KOPT-K1 (cell line): ENCODE measurements at regions not wholly inside any gene's neighbourhood (a gene's known extent, or its start where the extent isn't known, plus 50 kb on each side); places are given as distances from the start of the nearest gene placed in this dataset.

Experiments used
- H3K27ac ChIP-seq: fragments of 200-600 bp; sonication (generic); 2 replicates; pipeline ENCODE4 v1.5.1; 2016; ENCODE audit warnings: antibody characterized with exemption, mild to moderate bottlenecking, low read depth, low read length; ENCODE audit not compliant: poor library complexity, severe bottlenecking
- H3K36me3 ChIP-seq: fragments of 200-600 bp; sonication (generic); 2 replicates; pipeline ENCODE4 v1.5.1; 2017; ENCODE audit warnings: antibody characterized with exemption, mild to moderate bottlenecking, low read length, moderate library complexity; ENCODE audit not compliant: insufficient read depth
- H3K9me3 ChIP-seq: fragments of 200-600 bp; sonication (generic); 2 replicates; pipeline ENCODE4 v1.5.1; 2017; ENCODE audit warnings: antibody characterized with exemption, low read length, mild to moderate bottlenecking; ENCODE audit not compliant: insufficient read depth, poor library complexity, severe bottlenecking

DNA sequence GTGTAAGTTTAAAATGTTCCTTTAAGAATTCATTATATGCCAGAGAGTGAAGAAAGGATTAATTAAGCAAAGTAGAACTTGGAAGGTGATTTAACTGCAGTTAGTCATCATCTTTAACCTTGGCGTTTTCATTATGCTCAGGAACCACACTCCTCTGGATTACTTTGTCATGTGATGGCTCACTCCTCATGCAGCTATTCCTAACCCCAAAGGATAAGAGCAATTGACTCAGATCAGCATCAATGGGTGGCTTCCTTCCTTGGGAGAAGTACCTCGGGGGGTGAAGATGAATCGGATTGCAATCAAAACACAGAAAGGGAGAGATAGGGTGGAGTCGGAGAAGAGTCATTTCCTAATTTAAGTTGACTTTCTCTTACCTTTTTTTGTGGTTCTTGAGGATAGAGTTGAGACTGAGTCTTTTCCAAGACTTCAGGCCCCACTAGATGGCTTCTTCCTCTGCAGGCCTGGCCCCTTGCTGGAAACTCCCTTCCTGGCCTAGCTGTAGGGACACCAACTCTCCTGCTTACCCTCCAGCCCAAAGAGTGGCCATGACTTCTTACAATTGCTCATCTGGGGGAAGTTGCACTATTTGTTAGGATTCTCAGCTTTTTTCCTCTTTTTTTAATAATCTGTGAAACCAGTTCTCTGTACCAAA, 238.6 kb upstream of the DDHD1 start:
- no peak overlapping the region for H3K27ac ChIP-seq
- H3K36me3 ChIP-seq: 0 out of 2 replicates have a peak, but pooled peaks cover 5% of the 10 kb centered on the region
- H3K9me3 ChIP-seq: peaks cover 22% of the 10 kb centered on the region

GRCh38 chr14:53391156-53391555, 238.0 kb upstream of the DDHD1 start:
- no peak overlapping the region for H3K27ac ChIP-seq
- peaks cover 22% of the 10 kb centered on the region for H3K9me3 ChIP-seq
- H3K36me3 ChIP-seq: 0 out of 2 replicates have a peak, but pooled peaks cover 5% of the 10 kb centered on the region

GRCh38 chr14:53390008-53390407, 236.9 kb upstream of the DDHD1 start:
- H3K27ac ChIP-seq: no peak overlapping the region
- 0 out of 2 replicates have a peak, but pooled peaks cover 5% of the 10 kb centered on the region for H3K36me3 ChIP-seq
- peaks cover 17% of the 10 kb centered on the region for H3K9me3 ChIP-seq

- 0 out of 2 replicates have a peak, but pooled peaks cover 5% of the 10 kb centered on the region for H3K36me3 ChIP-seq
- peaks cover 9% of the 10 kb centered on the region for H3K9me3 ChIP-seq
- no peak overlapping the region for H3K27ac ChIP-seq
Observed at GRCh38 chr14:53389202-53389601, 236.1 kb upstream of the DDHD1 start.

DNA sequence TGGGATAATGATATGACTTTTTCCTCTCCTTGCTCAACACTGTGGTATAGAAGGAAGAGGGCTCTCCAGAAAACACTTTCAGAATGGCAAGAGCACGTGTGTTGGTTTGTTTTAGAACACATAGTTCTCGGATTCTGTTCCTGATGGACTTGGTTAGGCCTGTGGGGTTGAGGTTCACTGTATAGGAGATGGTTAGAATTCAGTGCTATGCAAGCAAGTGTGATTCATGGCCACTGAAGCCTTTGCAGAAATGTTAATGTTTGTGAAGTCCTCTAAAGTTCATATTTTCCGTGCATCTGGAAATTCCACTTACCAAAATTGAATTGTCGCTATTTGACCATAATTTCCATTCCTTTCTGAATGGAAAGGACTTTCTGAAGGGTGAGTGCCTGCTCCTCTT, 233.2 kb upstream of the DDHD1 start:
- no peaks in the 10 kb centered on the region for H3K9me3 ChIP-seq
- no peak overlapping the region for H3K27ac ChIP-seq
- no peaks in the 10 kb centered on the region for H3K36me3 ChIP-seq

DNA sequence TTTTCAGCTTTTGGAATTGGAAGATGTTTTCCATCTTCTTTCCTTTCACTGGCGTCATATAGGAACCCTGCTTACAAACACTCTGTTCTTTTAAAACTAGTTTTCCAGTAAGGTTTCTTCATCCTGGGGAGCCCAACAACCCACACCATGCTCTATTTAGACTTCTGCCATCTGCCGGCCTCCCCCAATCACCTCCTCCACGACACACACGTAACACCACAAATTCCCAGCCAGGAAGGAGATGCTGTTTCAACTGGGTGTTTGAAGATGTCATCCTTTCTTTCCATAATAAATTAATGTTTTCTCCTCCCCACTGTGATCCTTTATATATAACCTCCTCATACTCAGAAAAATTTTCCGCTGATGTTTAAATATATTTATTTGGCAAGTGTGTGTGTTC, 231.4 kb upstream of the DDHD1 start:
- Histone ChIP-seq H3K36me3 (no peaks in the 10 kb centered on the region), H3K27ac (no peak overlapping the region), H3K9me3 (no peaks in the 10 kb centered on the region)

DNA sequence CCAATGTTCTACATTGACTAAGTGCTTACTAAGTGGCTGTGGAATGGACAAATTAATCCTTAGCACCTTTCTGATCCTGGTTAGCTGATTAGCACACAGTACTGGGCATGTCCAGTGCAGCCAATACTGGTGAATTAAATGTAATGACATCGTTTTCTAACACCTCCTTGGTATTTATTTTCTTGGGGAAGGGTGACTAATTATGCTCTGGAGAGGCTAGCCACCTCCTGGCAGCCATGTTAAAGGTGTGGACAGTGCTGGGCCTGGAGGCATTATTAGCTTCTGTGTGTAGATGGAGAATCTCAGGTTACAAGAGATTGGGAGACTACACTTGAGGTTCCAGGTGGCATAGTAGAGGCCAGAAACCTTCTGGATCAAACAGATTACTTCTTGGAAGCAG, 230.9 kb upstream of the DDHD1 start:
- no peaks in the 10 kb centered on the region for H3K9me3 ChIP-seq
- H3K27ac ChIP-seq: no peak overlapping the region
- H3K36me3 ChIP-seq: no peaks in the 10 kb centered on the region

DNA sequence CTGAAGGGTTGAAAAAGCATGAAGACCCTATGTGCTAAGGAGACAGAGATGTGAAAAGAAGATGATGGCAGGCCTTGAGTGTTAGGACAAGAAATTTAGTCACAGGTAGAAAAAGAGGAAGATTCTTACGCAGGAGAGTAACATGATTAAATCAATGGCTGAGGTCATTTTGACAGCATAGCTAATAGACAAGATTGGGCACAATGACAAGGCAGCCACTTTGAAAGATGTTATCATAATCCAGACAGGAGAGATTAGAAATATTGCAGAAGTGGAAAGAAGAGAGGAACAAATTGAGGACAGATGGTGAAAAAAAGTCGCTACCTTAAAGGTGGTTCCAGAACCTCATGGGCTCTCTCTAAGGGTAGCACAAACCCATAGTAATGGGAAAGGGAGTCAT, 228.8 kb upstream of the DDHD1 start:
- Histone ChIP-seq H3K27ac (no peak overlapping the region), H3K9me3 (no peaks in the 10 kb centered on the region), H3K36me3 (no peaks in the 10 kb centered on the region)

DNA sequence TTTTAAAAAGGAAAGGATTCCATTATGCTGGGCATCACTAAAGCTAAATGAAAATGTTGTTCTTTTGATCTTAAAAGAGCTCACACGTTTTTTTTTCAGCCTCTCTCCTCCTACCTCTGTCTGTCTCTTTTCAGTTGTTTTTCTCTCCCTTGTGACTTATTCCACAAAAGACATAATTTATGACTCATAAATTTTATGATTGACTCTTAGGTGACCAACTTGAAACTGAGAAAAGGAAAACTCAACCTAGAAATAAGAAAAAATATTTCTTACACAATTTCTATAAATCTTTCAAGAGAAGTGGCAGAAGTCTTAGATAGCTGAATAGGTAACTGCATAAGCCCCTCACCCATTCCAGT, 227.7 kb upstream of the DDHD1 start:
- Histone ChIP-seq H3K36me3 (no peaks in the 10 kb centered on the region), H3K9me3 (no peaks in the 10 kb centered on the region), H3K27ac (no peak overlapping the region)

GRCh38 chr14:53380052-53380866, 227.1 kb upstream of the DDHD1 start:
- H3K9me3 ChIP-seq: no peaks in the 10 kb centered on the region
- H3K27ac ChIP-seq: no peak overlapping the region

DNA sequence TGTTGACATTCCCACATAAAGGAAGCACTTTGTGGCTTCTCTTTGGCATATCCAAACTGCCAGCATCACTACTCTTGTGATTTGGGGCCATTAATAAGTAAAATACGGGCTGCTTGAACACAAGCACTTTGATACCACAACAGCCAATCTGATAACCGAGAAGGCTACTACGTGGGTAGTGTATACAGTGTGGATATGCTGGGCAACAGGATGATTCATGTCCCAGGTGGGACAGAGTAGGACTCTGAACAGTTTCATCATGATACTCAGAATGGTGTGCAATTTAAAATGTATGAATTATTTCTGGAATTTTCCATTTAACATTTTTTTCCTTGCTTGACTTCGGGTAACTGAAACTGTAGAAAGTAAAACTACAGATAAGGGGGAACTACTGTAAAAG, 225.0 kb upstream of the DDHD1 start:
- Histone ChIP-seq H3K36me3 (no peaks in the 10 kb centered on the region), H3K27ac (no peak overlapping the region), H3K9me3 (no peaks in the 10 kb centered on the region)

More at GRCh38 chr14:53380052-53380866, 227.1 kb upstream of the DDHD1 start:
- no peaks in the 10 kb centered on the region for H3K36me3 ChIP-seq

DNA sequence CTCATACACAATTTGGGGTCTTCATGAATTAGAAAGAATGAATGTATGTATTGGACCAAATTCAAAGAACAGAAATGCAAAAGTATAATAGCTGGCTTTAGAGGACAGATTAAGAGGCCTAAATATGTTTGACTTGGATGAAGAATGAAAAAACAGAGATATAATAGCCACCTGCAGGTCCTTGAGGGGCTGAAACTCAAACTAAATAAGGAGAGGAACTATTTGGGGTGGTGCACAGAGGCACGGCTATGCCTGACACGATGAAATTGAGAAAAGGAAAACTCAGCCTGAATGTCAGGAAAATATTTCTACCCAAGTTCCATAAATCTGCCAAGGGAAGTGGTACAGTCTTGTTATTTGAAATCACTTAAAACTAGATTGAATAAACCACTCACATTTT, 222.9 kb upstream of the DDHD1 start:
- Histone ChIP-seq H3K36me3 (no peaks in the 10 kb centered on the region), H3K27ac (no peak overlapping the region), H3K9me3 (no peaks in the 10 kb centered on the region)

- Histone ChIP-seq H3K9me3 (no peaks in the 10 kb centered on the region), H3K36me3 (no peaks in the 10 kb centered on the region), H3K27ac (no peak overlapping the region)
Observed at GRCh38 chr14:53375599-53375998, 222.5 kb upstream of the DDHD1 start.

GRCh38 chr14:53368711-53369201, 215.6 kb upstream of the DDHD1 start:
- Histone ChIP-seq H3K27ac (no peak overlapping the region), H3K9me3 (no peaks in the 10 kb centered on the region), H3K36me3 (peaks cover 6% of the 10 kb centered on the region; the same call in 1 of the 2 replicates)

DNA sequence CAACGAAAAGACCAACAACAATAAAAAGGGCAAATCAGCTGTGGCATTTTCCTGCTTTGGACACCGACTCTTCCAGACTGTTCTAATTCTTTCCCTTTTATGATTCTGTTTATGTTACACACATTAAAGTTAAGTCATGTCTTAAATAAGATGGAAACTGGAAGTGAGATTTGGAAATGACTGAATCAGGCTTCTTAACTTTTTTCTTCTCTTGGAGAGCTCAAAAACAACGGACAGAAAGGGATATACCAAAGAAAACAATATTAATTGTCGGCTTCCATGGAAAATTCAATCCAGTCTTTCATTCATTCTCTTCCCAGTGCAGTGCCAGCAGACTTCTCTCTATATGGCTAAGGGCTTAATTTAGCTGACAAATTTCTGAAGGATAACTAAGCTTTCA, 214.9 kb upstream of the DDHD1 start:
- peaks cover 5% of the 10 kb centered on the region for H3K9me3 ChIP-seq
- no peak overlapping the region for H3K27ac ChIP-seq
- H3K36me3 ChIP-seq: peaks cover 6% of the 10 kb centered on the region; the same call in 1 of the 2 replicates
